Brain microvascular endothelial cell (primary cell): ENCODE measurements at regions not wholly inside any gene's neighbourhood (a gene's known extent, or its start where the extent isn't known, plus 50 kb on each side); places are given as distances from the start of the nearest gene placed in this dataset.
A peak's percentile ranks its signal among the peaks of the same experiment; 100 is the strongest.

Source experiments
- DNase-seq: peaks from one replicate; pipeline ENCODE4 v3.0.0-alpha.2; 2020
- H3K27ac ChIP-seq: fragments of 250-450 bp; sonication (Bioruptor Pico); 2 replicates; pipeline ENCODE4 v1.5.1; 2020; ENCODE audit warnings: mild to moderate bottlenecking, moderate library complexity
- H3K27me3 ChIP-seq: fragments of 250-450 bp; sonication (Bioruptor Pico); replicated peaks from 2 replicates; pipeline ENCODE4 v1.5.1; 2020; ENCODE audit warnings: mild to moderate bottlenecking
- H3K36me3 ChIP-seq: fragments of 250-450 bp; sonication (Bioruptor Pico); replicated peaks from 2 replicates; pipeline ENCODE4 v1.5.1; 2020; ENCODE audit warnings: mild to moderate bottlenecking
- H3K4me3 ChIP-seq: 2 replicates; pipeline ENCODE4 v1.5.1; 2011; ENCODE audit warnings: low read depth, mild to moderate bottlenecking, control low read depth, low read length, moderate library complexity
- CTCF ChIP-seq: IDR thresholded peaks from 2 replicates; pipeline ENCODE4 v1.5.1; 2011; ENCODE audit warnings: low read depth, mild to moderate bottlenecking, moderate library complexity, low read length, control low read depth, inconsistent platforms; ENCODE audit errors: missing control alignments
- in situ Hi-C: cut with HindIII; loops from 2 replicates; pipeline ENCODE4 v1.10.0; 2017; ENCODE audit warnings: low sequenced_read_pairs, low pct_ligation_motif_present

GRCh38 chr6:77217896-77218295 is 245.4 kb downstream of the HTR1B start:
- no peak for TF ChIP-seq CTCF
- DNase-seq: no peak
- Histone ChIP-seq H3K27ac (no peak overlapping the region), H3K36me3 (no peaks in the 10 kb centered on the region), H3K27me3 (no peaks in the 10 kb centered on the region), H3K4me3 (no peak overlapping the region)
- in situ Hi-C loops: no loop called here

- no peak overlapping the region for H3K27ac ChIP-seq
- no peaks in the 10 kb centered on the region for H3K36me3 ChIP-seq
- no peak overlapping the region for H3K4me3 ChIP-seq
- no peak for TF ChIP-seq CTCF
- no peak for DNase-seq
- H3K27me3 ChIP-seq: no peaks in the 10 kb centered on the region
- in situ Hi-C loops: no loop called here
These were observed 257.4 kb downstream of the HTR1B start for GRCh38 chr6:77205936-77206335.

- Histone ChIP-seq H3K4me3 (no peak overlapping the region), H3K36me3 (no peaks in the 10 kb centered on the region), H3K27ac (no peak overlapping the region), H3K27me3 (no peaks in the 10 kb centered on the region)
- in situ Hi-C loops: no loop called here
- no peak for DNase-seq
- TF ChIP-seq CTCF: no peak
These were observed 258.7 kb downstream of the HTR1B start for GRCh38 chr6:77204555-77204954.

- in situ Hi-C loops: no loop called here
- no peaks in the 10 kb centered on the region for H3K36me3 ChIP-seq
- no peak overlapping the region for H3K27ac ChIP-seq
- no peaks in the 10 kb centered on the region for H3K27me3 ChIP-seq
- DNase-seq: no peak
- no peak for TF ChIP-seq CTCF
- no peak overlapping the region for H3K4me3 ChIP-seq
These were observed 279.8 kb downstream of the HTR1B start for GRCh38 chr6:77183447-77183846.

GRCh38 chr6:77181749-77182148 is 281.5 kb downstream of the HTR1B start:
- no peaks in the 10 kb centered on the region for H3K27me3 ChIP-seq
- in situ Hi-C loops: no loop called here
- H3K36me3 ChIP-seq: no peaks in the 10 kb centered on the region
- no peak overlapping the region for H3K4me3 ChIP-seq
- no peak overlapping the region for H3K27ac ChIP-seq
- no peak for DNase-seq
- no peak for TF ChIP-seq CTCF

GRCh38 chr6:77180326-77180725 is 283.0 kb downstream of the HTR1B start:
- Histone ChIP-seq H3K27me3 (no peaks in the 10 kb centered on the region), H3K36me3 (no peaks in the 10 kb centered on the region), H3K27ac (no peak overlapping the region), H3K4me3 (no peak overlapping the region)
- no peak for TF ChIP-seq CTCF
- in situ Hi-C loops: no loop called here
- peak; percentile 35 for DNase-seq
